ENCODE measurements at regions not wholly inside any gene's neighbourhood (a gene's known extent, or its start where the extent isn't known, plus 50 kb on each side); places are given as distances from the start of the nearest gene placed in this dataset.

- TF ChIP-seq CHD7 (IDR thresholded peaks at IDR 0.05; ENCODE audit: insufficient replicate concordance, low read length) (no peak), SUZ12 (IDR thresholded peaks at IDR 0.05; ENCODE audit: low read length) (no peak), ASH2L (IDR thresholded peaks at IDR 0.05; ENCODE audit: low read length) (no peak), KDM4A (IDR thresholded peaks at IDR 0.05; ENCODE audit: low read depth, low read length, severe bottlenecking) (no peak), GABPA (IDR thresholded peaks at IDR 0.05; ENCODE audit: borderline replicate concordance, insufficient read depth, low read length) (no peak), EP300 (IDR thresholded peaks at IDR 0.05; ENCODE audit: borderline replicate concordance in 1 of 2, low read depth in 2 of 2, low read length in 2 of 2) (no peak), POLR2A (IDR thresholded peaks at IDR 0.05; ENCODE audit: control extremely low read depth in 1 of 2, low read depth in 2 of 2, low read length in 2 of 2) (no peak)
Observed at GRCh38 chr16:79288066-79288465, 312.5 kb downstream of the MAF start (continued).

Measured in H1 (cell line).